Right lung (tissue), 2 donors: ENCODE measurements at regions not wholly inside any gene's neighbourhood (a gene's known extent, or its start where the extent isn't known, plus 50 kb on each side); places are given as distances from the start of the nearest gene placed in this dataset.

Source experiments
- DNase-seq, 2 donors: peaks; one replicate each; pipeline ENCODE4 v3.0.0-alpha.2; 2013

DNA sequence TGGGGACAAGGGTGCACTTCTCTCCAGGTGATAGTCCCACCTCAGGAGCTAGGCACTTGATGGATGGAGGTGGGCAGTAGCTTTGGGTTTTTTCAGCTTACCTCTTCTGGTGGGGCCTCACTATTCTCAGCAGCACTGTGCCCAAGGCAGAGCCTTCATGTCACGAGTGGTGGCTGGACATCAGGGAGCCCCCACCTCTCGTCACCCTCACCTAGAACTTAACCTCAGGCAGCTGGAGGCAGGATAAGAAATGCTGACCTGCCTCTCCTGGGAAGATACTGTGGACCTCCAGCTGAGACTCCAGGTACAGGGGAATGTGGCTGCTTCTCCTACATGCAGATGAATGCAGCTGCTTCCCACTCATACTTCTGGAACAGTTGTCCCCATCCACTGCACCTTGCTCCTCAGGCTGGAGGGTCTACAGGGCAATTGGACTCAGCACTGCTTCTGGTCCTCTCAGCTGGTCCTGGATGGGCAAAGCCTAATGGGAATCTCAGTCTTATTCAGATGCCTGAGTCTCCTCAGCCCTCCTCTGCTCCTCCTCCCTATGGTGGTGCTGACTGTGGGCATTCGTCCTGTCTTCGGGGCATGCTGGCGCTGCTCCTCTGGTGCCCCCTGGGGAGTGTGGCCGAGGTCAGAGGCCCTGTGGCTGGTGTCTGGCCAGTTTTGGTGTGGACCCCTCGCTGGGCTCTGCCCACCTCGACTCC, 129.9 kb downstream of the KLF13 start:
- DNase-seq, result no peak

DNA sequence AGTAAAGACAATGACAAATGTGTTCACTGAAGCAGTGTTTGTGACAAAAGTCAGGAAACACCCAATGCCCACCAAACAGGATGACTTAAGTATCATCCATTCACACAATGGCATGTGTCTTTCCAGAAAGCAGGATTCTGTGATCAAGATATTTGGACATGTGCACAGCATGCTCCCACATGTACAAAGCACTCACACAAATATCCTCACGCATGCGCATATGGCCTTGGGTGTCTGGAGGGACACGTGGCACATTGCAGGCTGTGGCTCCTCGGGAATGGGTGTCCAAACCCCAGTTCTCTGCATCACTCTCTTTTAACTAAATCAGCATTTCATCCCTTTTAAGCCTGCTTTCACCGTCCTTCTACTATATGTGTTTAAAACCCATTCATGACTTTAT, 130.5 kb downstream of the KLF13 start:
- no peak for DNase-seq

DNA sequence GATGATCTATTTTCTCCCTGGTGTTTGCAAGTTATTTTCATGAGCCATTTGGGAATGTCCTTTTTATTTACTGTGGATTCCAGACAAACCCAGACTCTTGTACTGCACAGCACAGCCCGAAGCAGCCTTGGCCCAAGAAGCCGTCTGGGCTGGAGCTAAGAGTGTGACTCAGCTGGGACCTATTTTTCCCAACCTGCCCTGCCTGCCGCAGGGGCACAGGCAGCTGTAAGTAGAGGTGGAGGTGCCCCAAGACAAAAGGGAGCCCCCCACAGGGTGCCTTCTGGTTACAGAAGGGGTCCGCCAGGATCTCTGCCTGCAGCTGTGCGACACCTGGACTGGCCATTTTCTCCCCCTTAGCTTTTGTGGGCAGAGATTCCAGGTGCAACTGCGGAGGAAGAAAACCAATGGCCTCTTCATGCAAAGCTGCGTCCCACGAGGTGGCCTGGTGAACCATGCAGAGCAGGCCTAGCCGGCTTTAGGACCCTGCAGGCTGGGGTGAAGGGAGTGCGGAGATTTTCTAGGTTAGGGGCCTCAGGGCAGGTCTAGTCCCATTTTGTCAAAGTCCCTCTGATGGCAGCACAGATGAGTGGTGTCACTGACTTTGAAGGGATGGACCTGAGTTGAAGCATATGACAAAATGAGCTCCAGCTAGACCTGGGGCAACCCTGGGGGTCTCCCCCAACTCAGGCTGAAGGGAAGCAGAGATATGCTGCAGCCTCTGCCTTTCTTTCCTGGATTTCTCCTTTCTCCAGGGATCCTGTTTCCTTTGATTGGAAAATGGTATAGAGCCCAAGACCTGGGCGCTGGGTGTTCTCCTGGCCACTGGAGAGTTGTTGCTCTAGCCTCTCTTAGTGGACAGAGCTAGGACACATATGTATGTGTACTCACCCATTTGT, 131.2 kb downstream of the KLF13 start:
- DNase-seq, result no peak

DNA sequence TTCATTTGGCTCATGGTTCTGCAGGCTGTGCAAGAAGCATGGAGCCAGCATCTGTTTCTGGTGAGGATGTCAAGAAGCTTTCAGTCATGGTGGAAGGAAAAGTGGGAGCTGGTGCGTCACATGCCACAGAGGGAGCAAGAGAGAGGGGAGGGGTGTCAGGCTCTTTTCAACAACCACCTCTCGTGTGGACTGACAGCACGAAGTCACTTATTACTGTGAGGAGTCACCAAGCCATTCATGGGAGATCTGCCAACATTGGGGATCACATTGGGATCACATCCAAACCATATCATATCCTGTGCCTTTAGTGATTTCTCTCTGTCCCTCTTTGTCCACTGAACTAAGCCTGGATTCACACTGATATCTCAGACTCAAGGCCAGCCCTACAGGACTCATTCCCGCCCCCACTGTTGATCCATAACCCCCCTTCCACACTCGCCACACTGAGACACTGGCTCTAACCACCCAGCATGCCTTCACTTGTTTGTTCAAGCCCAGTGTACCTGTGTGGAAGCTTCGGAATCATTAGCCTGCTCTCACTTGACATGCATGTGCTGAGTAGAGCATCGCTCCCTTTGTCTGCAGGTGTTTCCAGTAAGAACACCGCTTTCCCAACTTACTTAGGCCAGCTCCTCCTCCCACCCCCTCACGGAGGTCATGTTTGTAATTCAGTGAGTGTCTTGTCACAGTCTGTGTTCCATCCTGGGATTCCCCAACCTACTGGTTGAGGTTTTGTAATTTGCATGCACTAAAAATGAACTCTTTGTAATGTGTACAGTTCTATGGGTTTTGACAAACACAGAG, 132.2 kb downstream of the KLF13 start:
- DNase-seq, result no peak

DNA sequence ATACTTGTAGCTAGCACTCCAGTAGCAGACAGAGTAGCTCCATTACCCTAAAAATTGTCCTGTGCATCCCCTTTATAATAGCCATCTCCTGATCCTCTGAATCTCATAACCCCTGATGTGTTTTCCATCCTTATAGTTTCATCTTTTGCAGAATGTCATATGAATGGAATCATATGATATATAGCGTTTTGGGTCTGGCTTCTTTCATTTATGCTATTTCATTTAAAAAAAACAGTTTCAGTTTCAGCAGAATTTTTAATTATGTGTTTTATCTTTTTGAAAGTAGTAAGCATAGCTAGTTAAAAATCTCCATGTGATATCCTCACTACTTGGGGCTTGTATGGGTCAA, 132.7 kb downstream of the KLF13 start:
- no peak for DNase-seq

DNA sequence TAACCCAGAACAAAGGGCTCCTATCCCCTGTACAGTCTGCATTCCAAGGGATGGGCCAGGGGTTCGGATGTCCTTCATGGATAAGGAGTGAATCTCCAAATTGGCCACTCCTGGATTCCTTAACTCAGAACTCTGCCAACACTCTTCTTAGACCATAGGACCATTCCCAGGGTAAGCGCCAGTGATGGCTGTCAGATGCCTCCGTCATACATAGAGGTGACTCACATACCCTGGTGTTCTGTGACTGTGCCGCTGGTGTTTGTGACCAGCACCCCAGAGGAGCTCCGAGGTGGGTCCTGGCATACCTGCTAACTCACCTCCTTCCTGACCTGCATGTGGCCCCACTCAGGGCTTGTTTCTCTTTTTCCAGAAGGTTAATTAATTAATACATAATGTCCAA, 134.7 kb downstream of the KLF13 start:
- DNase-seq, result no peak

DNA sequence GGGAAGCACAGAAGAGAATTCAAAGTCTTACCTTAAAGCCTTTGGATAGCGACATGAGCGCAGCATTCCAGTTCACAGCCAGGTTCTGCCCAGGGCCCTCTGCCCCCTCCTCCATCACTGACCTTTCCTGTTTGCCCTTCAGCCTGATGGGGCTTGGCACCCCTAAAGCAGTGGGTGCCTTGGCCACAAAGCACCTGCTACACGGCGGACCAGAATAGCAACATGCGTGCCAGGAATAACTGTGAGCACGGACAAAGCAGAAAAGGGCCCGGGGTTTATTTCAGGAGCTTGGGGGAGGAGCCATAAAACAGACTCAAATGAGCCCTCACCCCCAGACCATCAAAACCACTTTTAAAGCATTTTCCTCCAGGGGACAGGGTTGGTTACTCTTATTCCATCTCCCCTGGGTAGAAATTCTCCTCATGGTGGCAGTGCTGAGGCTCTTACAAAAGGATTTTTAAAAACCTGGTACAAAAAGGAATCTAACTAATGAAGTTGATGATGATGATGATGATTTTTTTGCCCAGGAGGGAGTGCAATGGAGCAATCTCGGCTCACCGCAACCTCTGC, 135.4 kb downstream of the KLF13 start:
- no peak for DNase-seq

DNA sequence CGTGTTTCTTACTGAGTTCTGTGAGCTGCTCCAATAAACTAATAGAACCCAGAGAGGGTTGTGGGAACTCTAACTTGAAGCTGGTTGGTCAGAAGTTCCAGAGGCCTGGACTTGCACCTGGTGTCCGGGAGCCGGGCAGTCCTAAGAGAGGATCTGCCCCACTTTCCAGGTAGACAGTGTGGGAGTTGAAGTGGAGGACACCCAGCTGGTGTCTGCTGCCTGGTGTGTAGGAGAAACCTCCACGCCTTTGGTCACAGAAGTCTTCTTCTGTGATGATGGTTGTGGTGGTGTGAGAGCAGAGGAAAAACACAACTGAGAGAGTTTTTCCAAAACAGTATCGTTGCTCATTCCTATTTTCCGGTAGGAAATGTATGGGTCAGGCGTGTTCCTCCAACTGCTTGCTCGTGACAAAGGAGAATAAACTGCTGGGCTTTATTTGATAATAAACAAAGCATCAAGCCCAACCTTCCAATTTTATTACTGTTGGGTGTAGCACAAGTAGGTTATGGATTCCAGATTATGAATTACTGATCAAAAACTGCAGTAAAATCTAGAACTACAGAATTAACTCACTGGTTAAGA, 137.0 kb downstream of the KLF13 start:
- DNase-seq, result no peak

DNA sequence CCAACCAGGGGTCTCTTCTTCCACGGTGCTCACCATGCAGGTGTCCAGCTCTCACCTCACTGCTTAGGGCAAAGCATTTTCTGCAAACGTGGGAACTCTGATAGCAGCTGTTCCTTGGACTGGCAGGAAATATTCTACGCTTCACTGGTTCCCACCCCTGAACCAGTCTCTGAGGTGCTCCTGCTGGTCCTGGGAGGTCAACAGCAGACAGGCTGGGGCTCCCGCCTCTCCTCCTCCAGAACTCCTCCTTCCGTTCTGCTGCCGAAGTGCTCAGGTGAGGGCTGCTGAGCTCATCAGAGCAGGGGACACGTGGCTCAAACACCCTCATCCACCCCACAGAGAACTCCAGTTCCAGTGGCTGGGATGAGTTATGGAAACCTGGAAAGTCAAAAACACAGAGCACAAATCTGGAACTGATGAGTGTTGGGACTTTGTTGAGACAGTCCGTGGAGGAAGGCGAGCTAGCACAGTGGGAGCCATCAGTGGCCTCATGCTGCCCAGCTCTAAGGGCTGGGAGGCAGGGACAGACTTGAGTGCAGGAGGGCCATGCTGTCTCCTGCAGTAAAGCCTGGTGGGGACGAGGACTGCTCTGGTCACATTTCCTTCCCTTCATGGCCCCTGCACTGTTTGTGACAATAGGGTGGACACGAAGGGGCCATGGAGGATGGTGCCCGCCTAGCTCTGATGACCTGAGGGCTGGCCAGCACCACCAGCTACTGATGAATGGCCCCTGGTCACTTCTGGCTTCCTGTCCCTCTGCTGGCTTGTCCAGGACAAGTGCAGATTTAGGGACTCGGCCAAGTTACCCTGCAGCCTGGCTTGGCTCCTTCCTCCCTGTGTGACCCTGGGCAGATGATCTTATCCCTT, 137.8 kb downstream of the KLF13 start:
- no peak for DNase-seq

DNA sequence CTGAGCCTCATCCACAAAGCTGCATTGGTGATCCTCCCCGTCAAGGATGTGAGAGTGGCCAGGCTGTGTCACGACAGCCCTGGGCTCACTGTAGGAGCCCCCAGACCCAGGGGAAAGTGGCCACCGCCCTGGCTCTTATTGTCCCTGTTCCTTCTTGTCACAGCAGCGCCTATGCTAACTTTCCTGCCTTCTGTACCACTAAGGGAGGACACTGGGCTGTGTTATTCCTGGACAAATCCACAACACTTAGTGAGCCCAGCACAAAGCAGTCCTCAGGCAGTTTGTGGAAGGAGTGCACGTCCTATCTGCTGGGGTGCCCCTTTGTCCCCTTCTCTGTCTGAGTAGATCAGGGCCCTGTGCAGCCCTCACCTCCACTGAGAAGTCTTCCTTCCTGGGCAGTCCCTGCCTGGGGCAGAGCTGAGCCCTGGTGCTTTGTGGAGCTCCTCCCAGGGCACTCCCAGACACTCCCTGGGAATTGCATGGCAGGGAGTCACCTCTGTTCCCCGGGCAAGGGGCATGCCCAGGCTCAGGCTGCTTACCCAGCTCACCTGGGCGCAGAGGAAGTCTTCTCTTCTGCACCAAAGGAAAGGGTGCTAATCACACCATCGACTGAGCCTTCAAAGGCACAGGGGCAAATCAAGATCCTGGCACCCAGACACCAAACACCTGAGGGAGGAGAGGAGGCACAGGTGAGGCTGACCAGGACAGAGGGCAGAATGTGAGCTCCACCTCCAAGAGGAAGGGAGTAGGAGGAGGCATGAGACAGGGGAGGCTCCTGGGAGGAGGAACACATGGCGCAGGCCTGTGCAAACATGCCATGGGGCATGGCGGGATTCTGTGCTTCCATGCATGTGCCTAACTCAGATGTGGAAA, 138.7 kb downstream of the KLF13 start:
- no peak for DNase-seq

DNA sequence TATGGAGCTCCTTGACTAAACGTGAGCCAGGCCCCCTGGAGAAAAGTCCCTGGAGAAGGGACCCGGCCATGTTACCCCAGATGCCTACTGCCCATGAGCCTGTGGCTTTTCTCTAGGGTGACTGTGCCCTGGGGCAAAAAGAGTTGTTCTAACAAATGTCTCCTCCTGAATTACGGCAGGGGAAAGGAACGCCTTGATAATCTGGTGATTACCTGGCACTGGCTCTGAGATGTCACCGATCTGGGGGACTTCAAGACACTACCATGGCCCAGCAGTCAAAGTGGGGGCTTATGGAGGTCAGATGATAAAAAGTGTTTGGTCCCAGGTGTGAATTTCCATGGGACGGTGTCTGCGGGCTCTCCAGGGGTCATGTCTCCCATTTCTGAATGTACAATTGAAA, 140.7 kb downstream of the KLF13 start:
- no peak for DNase-seq

DNA sequence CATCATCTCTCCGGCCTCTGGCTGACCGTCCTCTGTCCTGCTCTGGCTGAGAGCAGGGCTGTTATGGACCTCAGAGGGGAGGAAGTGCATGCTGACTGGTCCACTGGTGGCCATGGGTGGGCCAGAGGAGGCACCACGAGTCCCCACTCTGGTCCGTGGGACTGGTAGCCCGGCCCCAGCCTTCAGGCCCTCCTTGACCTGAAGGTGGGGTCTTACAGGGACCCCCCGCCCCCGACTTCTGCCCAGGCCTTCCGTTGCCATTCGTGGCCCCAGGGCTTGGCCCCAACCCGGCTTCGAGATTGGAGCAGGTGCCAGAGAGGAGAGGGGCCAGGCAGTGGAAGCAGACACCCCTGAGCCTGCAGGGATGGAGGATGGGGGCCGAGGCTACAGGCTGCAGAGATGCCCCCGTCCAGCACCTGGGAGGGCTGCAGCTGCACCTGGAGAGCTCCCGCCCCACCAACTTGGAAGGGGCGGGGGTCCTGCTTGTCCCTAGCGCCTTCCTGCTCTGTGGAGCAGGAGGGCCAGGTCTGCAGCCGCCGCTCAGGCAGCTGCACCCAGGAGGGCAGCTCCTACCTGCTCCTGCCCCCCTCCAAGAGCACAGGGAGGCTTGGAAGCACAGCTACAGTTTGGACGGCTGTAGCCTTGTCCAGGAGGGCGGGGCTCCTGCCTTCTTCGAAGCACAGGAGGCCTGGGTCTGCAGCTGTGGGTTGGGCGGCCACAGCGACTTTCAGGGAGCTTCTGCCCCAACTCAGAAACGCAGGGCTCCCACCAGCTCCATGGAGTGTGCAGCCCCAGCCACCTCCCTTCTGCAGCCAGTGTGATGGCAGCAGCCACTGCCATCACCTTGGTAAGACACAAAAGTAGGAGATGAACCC, 142.5 kb downstream of the KLF13 start:
- DNase-seq, result no peak

DNA sequence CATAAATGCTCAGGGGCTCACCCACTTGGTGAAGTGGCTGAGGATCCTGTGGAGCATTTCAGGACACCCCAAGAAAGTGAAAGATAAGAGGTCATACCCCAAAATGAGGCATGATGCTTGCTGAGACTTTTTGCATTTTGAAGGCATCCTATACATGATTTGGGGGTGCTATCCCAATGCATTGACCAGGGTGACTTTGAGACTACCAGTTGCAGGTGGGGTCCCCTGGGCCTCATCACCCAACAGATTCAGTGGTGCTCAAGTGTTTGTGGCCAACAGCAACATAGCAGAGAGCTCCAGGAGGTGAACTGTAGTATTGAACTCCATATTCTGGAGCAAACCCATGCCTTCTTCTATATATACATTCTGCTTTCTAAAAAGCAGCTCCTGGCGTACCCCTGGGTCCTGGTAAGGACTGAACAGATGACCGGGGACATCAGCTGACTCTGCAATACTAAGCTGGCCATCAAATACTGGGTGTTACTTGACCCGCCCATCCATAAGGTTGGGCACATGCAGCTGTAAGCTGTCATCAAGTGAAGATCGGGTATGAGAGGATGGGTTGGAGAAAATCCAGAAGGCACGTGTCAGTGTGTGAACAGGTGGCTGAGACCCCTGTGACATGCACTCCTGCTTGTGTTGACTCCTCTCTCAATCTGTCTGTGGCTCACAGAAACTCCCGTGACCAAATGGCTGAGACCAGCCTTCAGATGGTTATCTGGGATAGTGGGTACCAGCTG, 143.3 kb downstream of the KLF13 start:
- no peak for DNase-seq

DNA sequence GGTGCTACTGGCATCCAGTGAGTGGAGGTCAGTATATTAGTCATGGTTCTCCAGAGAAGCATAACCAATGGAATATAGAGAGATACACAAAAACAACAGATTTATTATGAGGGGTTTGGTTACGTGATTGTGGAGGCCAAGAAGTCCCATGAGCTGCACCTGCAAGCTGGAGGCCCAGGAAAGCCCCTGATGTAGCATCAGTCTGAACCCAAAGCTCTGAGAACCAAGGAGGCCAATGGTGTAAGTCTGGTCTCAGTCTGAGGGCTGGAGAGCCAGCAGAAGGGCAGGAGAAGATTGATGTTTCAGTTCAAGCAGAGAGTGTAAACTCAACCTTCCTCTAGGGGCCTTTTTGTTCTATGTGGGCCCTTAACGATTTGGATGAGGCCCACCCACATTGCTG, 144.1 kb downstream of the KLF13 start:
- DNase-seq, result no peak

DNA sequence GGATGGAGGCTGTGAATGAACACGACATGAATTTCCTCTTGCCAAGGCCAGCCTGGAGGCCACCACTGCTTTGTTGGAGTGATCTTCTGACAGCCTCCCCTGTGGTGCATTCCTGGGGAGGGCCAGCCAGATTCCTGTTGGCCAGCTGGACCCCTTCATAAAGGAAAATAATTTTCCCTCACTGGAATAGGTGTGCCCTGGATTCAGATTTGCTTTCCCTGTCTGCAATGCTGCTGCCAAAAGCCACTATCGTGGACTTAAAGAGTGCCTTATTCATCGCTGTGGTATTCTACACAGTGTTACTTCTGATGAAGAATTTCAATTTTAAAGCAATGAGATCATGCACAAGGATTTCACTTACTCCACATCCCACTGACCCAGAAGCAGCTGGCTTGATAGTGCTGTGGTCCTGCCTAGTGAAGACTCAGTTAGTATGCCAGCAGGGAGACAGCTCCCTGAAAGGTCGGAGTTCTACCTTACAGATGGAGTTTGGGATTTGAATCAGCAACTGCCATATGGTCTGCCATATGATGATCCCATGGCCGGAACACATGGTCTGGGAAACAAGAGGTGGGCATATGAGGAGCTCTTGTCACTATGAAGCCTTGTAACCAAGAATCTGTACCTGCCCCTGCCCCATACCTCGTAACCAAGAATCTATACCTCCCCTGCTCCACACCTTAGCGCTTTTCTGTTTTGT, 145.2 kb downstream of the KLF13 start:
- no peak for DNase-seq

DNA sequence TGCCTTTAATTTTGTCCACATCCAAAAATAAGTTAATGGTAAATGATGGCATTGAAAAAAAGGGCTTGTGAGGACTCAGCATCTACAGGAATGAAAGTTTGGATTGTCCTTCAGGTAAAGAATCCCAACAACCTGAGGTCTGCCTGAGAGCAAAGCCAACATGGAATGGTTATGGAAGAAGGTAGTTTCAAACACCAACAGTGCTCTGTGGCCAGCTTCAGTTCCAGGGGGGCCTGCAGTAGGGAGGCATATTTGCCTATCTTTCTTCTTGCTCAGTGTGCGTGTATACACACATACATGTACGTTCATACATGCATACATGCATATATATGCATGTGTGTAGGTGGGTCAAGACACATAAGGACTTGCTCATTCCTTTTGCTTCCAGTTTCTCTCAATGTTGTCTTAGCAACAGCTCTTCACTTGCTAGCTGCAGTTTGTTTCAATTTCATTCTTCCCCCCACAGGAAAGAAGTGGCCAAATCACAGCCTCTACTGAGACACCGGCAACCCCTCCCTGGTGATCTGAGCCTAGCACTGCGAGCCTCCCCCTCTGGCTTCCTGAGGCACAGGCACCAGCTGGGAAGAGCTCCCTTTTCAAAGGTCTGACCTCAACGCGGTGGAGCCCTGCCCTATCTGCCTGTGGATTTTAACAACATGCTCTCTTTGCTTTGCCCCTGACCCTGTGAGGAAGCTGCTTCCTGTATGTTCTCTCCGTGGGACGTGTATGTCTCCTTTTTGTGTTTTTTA, 146.2 kb downstream of the KLF13 start:
- DNase-seq, result no peak
